ENCODE measurements at regions not wholly inside any gene's neighbourhood (a gene's known extent, or its start where the extent isn't known, plus 50 kb on each side); places are given as distances from the start of the nearest gene placed in this dataset.

GRCh38 chr7:81533931-81534330 is 235.9 kb downstream of the HGF start:
- H3K27me3 ChIP-seq = no peaks in the 10 kb centered on the region
- TF ChIP-seq, protein P1, sequence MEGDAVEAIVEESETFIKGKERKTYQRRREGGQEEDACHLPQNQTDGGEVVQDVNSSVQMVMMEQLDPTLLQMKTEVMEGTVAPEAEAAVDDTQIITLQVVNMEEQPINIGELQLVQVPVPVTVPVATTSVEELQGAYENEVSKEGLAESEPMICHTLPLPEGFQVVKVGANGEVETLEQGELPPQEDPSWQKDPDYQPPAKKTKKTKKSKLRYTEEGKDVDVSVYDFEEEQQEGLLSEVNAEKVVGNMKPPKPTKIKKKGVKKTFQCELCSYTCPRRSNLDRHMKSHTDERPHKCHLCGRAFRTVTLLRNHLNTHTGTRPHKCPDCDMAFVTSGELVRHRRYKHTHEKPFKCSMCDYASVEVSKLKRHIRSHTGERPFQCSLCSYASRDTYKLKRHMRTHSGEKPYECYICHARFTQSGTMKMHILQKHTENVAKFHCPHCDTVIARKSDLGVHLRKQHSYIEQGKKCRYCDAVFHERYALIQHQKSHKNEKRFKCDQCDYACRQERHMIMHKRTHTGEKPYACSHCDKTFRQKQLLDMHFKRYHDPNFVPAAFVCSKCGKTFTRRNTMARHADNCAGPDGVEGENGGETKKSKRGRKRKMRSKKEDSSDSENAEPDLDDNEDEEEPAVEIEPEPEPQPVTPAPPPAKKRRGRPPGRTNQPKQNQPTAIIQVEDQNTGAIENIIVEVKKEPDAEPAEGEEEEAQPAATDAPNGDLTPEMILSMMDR (IDR thresholded peaks at IDR 0.05) = no peak
- no peak for TF ChIP-seq POLR2A (IDR thresholded peaks at IDR 0.05)
- intact Hi-C loops (cut with DNase I) = no loop called here
- H3K36me3 ChIP-seq (replicated peaks in 1 of 2) = no peaks in the 10 kb centered on the region
- H3K27ac ChIP-seq = no peak overlapping the region
- no peaks in the 10 kb centered on the region for H3K9me3 ChIP-seq (replicated peaks in 1 of 3)
- no peaks in the 10 kb centered on the region for H3K4me1 ChIP-seq (replicated peaks in 1 of 2)
- H3K4me3 ChIP-seq = no peak overlapping the region
- no peak for DNase-seq

GRCh38 chr7:81533426-81533825 is 236.4 kb downstream of the HGF start:
- no peaks in the 10 kb centered on the region for H3K27me3 ChIP-seq
- intact Hi-C loops (cut with DNase I) = no loop called here
- no peaks in the 10 kb centered on the region for H3K4me1 ChIP-seq (replicated peaks in 1 of 2)
- H3K36me3 ChIP-seq (replicated peaks in 1 of 2) = no peaks in the 10 kb centered on the region
- DNase-seq = no peak
- H3K9me3 ChIP-seq (replicated peaks in 1 of 3) = no peaks in the 10 kb centered on the region
- H3K4me3 ChIP-seq = no peak overlapping the region
- H3K27ac ChIP-seq = no peak overlapping the region
- TF ChIP-seq, protein P1 (IDR thresholded peaks at IDR 0.05) = no peak
- no peak for TF ChIP-seq POLR2A (IDR thresholded peaks at IDR 0.05)

DNA sequence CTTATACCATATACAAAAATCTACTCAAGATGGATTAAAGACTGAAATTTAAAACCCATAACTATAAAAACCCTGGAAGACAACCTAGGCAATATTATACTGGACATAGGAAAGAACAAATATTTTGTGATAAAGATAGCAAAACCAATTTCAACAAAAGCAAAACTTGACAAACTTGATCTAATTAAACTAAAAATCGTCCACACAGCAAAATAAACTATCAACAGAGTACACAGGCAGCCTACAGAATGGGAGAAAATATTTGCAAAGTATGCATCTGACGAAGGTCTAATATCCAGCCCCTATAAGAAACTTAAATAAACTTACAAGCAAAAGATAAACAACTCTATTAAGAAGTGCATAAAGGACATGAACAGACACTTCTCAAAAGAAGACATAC is 240.1 kb downstream of the HGF start:
- TF ChIP-seq, protein P1 (IDR thresholded peaks at IDR 0.05) = no peak
- TF ChIP-seq POLR2A (IDR thresholded peaks at IDR 0.05) = no peak
- H3K4me3 ChIP-seq = no peak overlapping the region
- no peak overlapping the region for H3K27ac ChIP-seq
- H3K27me3 ChIP-seq = no peaks in the 10 kb centered on the region
- no peak for DNase-seq
- H3K9me3 ChIP-seq (replicated peaks in 1 of 3) = no peaks in the 10 kb centered on the region
- no peaks in the 10 kb centered on the region for H3K36me3 ChIP-seq (replicated peaks in 1 of 2)
- 51 to 65% (median 57%) methylated on average over 2 of the region's 2 CpGs for WGBS, 4 donors
- intact Hi-C loops (cut with DNase I) = no loop called here
- no peaks in the 10 kb centered on the region for H3K4me1 ChIP-seq (replicated peaks in 1 of 2)

DNA sequence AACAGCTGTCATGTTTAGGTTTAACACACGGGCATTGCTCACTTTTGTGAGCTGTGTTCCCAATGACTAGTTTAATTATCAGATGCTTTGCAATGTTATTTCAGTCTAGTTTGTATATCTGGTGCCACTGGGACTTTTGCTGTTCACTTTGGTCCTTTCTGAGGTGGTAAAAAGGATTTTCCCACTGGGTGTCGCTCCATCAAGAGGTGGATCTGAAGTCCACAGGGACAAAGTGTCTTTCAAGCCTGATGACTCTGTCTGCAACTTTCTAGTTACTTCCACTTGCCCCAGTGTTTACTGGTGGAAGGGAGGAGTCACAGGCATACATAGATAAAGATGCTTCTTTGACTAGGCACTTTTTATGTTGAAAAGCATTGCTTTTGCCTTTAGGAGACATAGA is 242.2 kb downstream of the HGF start:
- WGBS, 4 donors = 69 to 78% (median 74%) methylated on average over 2 of the region's 2 CpGs
- H3K27ac ChIP-seq = no peak overlapping the region
- no peak for TF ChIP-seq POLR2A (IDR thresholded peaks at IDR 0.05)
- TF ChIP-seq, protein P1 (IDR thresholded peaks at IDR 0.05) = no peak
- DNase-seq = no peak
- no peaks in the 10 kb centered on the region for H3K9me3 ChIP-seq (replicated peaks in 1 of 3)
- intact Hi-C loops (cut with DNase I) = no loop called here
- no peak overlapping the region for H3K4me3 ChIP-seq
- no peaks in the 10 kb centered on the region for H3K27me3 ChIP-seq
- H3K36me3 ChIP-seq (replicated peaks in 1 of 2) = no peaks in the 10 kb centered on the region
- no peaks in the 10 kb centered on the region for H3K4me1 ChIP-seq (replicated peaks in 1 of 2)

Measured in adrenal gland (tissue), 9 donors.